Heart left ventricle (tissue), 16 donors: ENCODE measurements at regions not wholly inside any gene's neighbourhood (a gene's known extent, or its start where the extent isn't known, plus 50 kb on each side); places are given as distances from the start of the nearest gene placed in this dataset.

Experiments
- ATAC-seq, 4 donors: fragments of 200-7000 bp; cut with Tn5 transposase; one replicate each; pipeline ENCODE4 v1.9.1; 2020 to 2022; ENCODE audit warnings: moderate library complexity in 4 of 4, mild to moderate bottlenecking in 3 of 4, moderate number of reproducible peaks in 1 of 4
- DNase-seq, 5 donors: peaks; one replicate each; pipeline ENCODE4 v3.0.0-alpha.2; 2020
- H3K27ac ChIP-seq, 12 donors: fragments of 200-600 bp; sonication (generic) in 4 of 12; one replicate each; pipeline versions ENCODE4 v1.5.0 to v1.8.0; 2016 to 2022; ENCODE audit warnings: mild to moderate bottlenecking in 2 of 12
- H3K27me3 ChIP-seq, 9 donors: fragments of 200-600 bp; sonication (generic) in 2 of 9; one replicate each; pipeline versions ENCODE4 v1.5.1 to v1.8.0; 2016 to 2022; ENCODE audit warnings: mild to moderate bottlenecking in 3 of 9
- H3K36me3 ChIP-seq, 9 donors: fragments of 200-600 bp; sonication (generic) in 2 of 9; one replicate each; pipeline versions ENCODE4 v1.5.0 to v1.8.0; 2018 to 2022; ENCODE audit warnings: mild to moderate bottlenecking in 2 of 9
- H3K4me1 ChIP-seq, 12 donors: fragments of 200-600 bp; sonication (generic) in 4 of 12; one replicate each; pipeline versions ENCODE4 v1.5.0 to v1.8.0; 2016 to 2022; ENCODE audit warnings: mild to moderate bottlenecking in 3 of 12
- H3K4me3 ChIP-seq, 12 donors: fragments of 200-600 bp; sonication (generic) in 4 of 12; one replicate each; pipeline versions ENCODE4 v1.5.0 to v1.8.0; 2017 to 2022; ENCODE audit warnings: mild to moderate bottlenecking in 9 of 12, moderate library complexity in 4 of 12
- H3K9me3 ChIP-seq, 12 donors: fragments of 200-600 bp; sonication (generic) in 4 of 12; one replicate each; pipeline versions ENCODE4 v1.5.0 to v1.8.0; 2016 to 2022; ENCODE audit warnings: mild to moderate bottlenecking in 1 of 12
- CTCF ChIP-seq, 12 donors: fragments of 200-600 bp; sonication (generic) in 4 of 12; IDR thresholded peaks; one replicate each; pipeline versions ENCODE4 v1.5.0 to v1.8.0; 2018 to 2022; ENCODE audit warnings: antibody characterized with exemption in 12 of 12, mild to moderate bottlenecking in 5 of 12
- POLR2A ChIP-seq, 2 donors: fragments of 450-650 bp; IDR thresholded peaks; one replicate each; pipeline ENCODE4 v1.6.1; 2017; ENCODE audit warnings: antibody characterized with exemption in 2 of 2, mild to moderate bottlenecking in 2 of 2, moderate library complexity in 2 of 2
- WGBS, 4 donors: extraction: QIAGEN DNeasy Blood & Tissue Kit in 2 of 4; methylation state at CpG; one replicate each; pipeline versions ENCODE4 v1.1.5 to v1.1.7; 2013 to 2018; 5-methylcytosine and 5-hydroxymethylcytosine counted together
- intact Hi-C, 10 donors: fragments of 100-400 bp; cut with DNase I; formaldehyde crosslinking; loops; one replicate each; pipeline versions ENCODE4 v1.11.1 to v1.14.2; 2022
- donor health status: ischemic (EF 13 %, LVEDD 7.1; RV severe dilation, severe dysfunction).
- donor health status: healthy with polysubstance abuse.
- donor health status: DM: no; HTN: yes; CAD: no.
- donor health status: DM: no; HTN: no; CAD: no.
- donor health status: ischemic (EF 25% LVEDD 6.9; RV normal size, moderate dysfunction).
- donor health status: ischemic (EF 25% LVEDD 5.7; RV mildly dilated, moderate dysfunction).
- donor health status: healthy.
- donor health status: DM: yes; HTN: yes; CAD: no.
- donor health status: ischemic (EF 35%, LVEDD 5.7; RV mildly dilated, moderate dysfunction).
- donor health status: nonischemic (EF 11% LVEDD 7.7; RV severe dilation, severe dysfunction).
- donor health status: DM: yes; HTN: yes; CAD: no.
- donor health status: PGD.
- donor health status: ischemic (EF 29% LVEDD 5.4; RV normal size, mild dysfunction).
- donor health status: nonischemic (EF 23%, LVEDD 6.1; RV moderate dilation, normal function).

GRCh38 chr2:65580824-65581223 lies 148.4 kb upstream of the SPRED2 start:
- ATAC-seq (no peak), DNase-seq (no peak)
- no peaks in the 10 kb centered on the region for H3K36me3 ChIP-seq
- peaks cover 0 to 4% (median 0%) of the 10 kb centered on the region in 12 donors for H3K4me1 ChIP-seq
- H3K27me3 ChIP-seq, result no peaks in the 10 kb centered on the region
- no peak overlapping the region for H3K4me3 ChIP-seq
- 80 to 87% (median 81%) methylated on average over 6 of the region's 6 CpGs for WGBS, 4 donors
- H3K27ac ChIP-seq, result no peak overlapping the region
- TF ChIP-seq CTCF (IDR thresholded peaks at IDR 0.05), result no peak
- no peak for TF ChIP-seq POLR2A (IDR thresholded peaks at IDR 0.05)
- intact Hi-C loops, result no loop called here
- no peaks in the 10 kb centered on the region for H3K9me3 ChIP-seq

GRCh38 chr2:65579506-65580235 lies 147.3 kb upstream of the SPRED2 start:
- no peak overlapping the region for H3K4me3 ChIP-seq
- intact Hi-C loops, result loop anchor here in 3 of 10 donors (10.0 kb wide), 3 partner anchors 395 to 665 kb away; no protein-coding TSS in a partner anchor
- H3K27me3 ChIP-seq, result no peaks in the 10 kb centered on the region
- no peak for DNase-seq
- WGBS, 4 donors, result 59 to 73% (median 70%) methylated on average over 9 to 10 of the region's 10 CpGs
- TF ChIP-seq POLR2A (IDR thresholded peaks at IDR 0.05), result no peak
- TF ChIP-seq CTCF (IDR thresholded peaks at IDR 0.05), result no peak
- H3K27ac ChIP-seq, result no peak overlapping the region
- no peak for ATAC-seq
- H3K4me1 ChIP-seq, result peaks cover 0 to 15% (median 3%) of the 10 kb centered on the region in 12 donors
- no peaks in the 10 kb centered on the region for H3K36me3 ChIP-seq
- H3K9me3 ChIP-seq, result no peaks in the 10 kb centered on the region

GRCh38 chr2:65577654-65578053 lies 145.3 kb upstream of the SPRED2 start:
- TF ChIP-seq POLR2A (IDR thresholded peaks at IDR 0.05), result no peak
- TF ChIP-seq CTCF (IDR thresholded peaks at IDR 0.05), result no peak
- 93 to 97% (median 95%) methylated on average over 5 of the region's 5 CpGs for WGBS, 4 donors
- Histone ChIP-seq H3K27ac (no peak overlapping the region), H3K9me3 (no peaks in the 10 kb centered on the region), H3K4me3 (no peak overlapping the region), H3K4me1 (peaks cover 0 to 17% (median 4%) of the 10 kb centered on the region in 12 donors), H3K27me3 (no peaks in the 10 kb centered on the region), H3K36me3 (no peaks in the 10 kb centered on the region)
- DNase-seq, result no peak
- intact Hi-C loops, result loop anchor here in 3 of 10 donors (10.0 kb wide), 3 partner anchors 393 to 663 kb away; no protein-coding TSS in a partner anchor
- no peak for ATAC-seq

- TF ChIP-seq POLR2A (IDR thresholded peaks at IDR 0.05) (no peak), CTCF (IDR thresholded peaks at IDR 0.05) (no peak)
- H3K27me3 ChIP-seq, result no peaks in the 10 kb centered on the region
- intact Hi-C loops, result loop anchor here in 3 of 10 donors (10.0 kb wide), 3 partner anchors 392 to 662 kb away; no protein-coding TSS in a partner anchor
- no peak overlapping the region for H3K4me3 ChIP-seq
- peak in 1 of 4 donors; percentile 54 for ATAC-seq
- no peak overlapping the region for H3K27ac ChIP-seq
- H3K4me1 ChIP-seq, result peaks cover 0 to 17% (median 4%) of the 10 kb centered on the region in 12 donors
- 75 to 80% (median 79%) methylated on average over 12 of the region's 12 CpGs for WGBS, 4 donors
- no peaks in the 10 kb centered on the region for H3K36me3 ChIP-seq
- no peaks in the 10 kb centered on the region for H3K9me3 ChIP-seq
- no peak for DNase-seq
Measured at GRCh38 chr2:65576861-65577601, 144.6 kb upstream of the SPRED2 start.
